ENCODE measurements at regions not wholly inside any gene's neighbourhood (a gene's known extent, or its start where the extent isn't known, plus 50 kb on each side); places are given as distances from the start of the nearest gene placed in this dataset.

DNA sequence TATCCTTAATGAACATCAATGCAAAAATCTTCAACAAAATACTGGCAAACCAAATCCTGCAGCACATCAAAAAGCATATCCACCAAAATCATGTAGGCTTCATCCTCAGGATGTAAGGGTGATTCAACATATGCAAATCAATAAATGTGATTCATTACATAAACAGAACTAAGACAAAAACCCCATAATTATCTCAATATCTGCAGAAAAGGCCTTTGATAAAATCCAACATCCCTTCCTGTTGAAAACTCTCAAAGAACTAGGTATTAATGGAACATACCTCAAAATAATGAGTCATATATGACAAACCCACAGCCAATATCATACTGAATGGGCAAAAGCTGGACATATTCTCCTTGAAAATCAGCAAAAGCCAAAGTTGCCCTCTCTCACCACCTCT lies 54.6 kb upstream of the DEPDC1 start:
- no peak for DNase-seq (ENCODE audit: low read depth)

DNA sequence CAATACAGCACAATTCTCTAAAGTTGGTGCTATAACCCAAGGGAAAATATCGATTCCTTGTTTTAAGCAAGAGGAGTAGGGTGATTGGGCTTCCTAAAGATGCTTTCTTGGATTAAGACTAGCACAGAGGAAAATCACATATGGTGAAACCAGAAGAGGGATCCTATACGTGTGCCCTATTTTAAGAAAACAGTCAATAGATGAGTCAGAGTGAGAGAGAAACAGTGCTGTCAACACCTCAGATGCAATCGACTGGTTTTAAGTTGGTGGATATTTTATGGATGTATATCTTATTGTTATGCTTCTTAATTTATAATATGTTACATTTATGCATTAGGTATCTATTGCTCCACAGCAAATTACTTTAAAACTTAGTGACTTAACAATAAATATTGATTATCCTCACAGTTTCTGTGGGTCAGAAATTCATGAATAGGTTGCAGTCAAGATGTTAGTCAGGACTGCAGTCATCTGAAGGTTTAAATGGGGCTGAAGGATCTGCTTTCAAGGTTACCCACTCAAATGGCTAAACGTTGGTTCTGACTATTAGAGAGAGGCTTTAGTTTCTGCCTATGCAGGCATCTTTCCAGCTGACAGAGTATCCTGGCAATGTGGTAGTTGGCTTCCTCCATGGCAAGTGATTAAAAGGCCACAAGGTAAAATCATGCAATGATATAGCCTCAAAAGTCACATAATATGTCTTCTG lies 61.6 kb upstream of the DEPDC1 start:
- no peak for DNase-seq (ENCODE audit: low read depth)

DNA sequence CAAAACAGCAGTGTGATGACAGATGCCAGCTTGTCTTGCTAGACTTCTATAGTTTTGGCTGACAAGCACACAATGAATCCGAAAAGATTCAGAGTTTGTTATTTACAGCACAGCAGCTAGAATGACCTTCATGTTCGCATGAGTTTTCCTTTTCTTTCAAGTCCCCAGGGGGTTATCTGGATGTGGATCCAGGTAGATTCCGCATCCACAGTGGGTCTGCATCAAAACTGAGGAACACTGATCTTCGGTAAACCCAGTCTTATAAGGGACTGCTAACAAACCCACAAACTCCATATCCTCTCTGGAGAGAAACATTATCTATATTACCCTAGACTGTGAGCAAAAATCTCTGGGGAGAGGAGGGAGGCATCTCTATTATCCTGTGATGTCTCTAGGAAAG lies 69.0 kb upstream of the DEPDC1 start:
- no peak for DNase-seq (ENCODE audit: low read depth)

DNA sequence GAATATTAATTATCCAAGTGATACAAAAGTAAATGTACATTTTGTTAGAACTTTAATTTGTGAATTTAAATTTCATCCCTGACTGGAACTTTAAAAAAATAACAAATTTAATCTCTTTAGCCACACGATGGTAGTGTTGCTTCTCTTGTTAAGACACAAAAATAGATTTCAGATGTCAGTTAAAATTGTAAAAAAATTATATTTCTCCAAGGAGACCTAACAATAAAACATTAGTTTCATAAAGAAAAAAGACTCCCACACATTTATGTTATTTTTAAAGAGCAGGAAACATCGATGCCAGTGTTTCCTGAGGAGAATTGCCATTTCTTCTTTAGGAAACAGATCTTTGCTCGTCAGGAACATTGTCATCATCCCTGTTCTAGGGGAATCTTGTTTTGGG lies 74.0 kb upstream of the DEPDC1 start:
- no peak for DNase-seq (ENCODE audit: low read depth)

DNA sequence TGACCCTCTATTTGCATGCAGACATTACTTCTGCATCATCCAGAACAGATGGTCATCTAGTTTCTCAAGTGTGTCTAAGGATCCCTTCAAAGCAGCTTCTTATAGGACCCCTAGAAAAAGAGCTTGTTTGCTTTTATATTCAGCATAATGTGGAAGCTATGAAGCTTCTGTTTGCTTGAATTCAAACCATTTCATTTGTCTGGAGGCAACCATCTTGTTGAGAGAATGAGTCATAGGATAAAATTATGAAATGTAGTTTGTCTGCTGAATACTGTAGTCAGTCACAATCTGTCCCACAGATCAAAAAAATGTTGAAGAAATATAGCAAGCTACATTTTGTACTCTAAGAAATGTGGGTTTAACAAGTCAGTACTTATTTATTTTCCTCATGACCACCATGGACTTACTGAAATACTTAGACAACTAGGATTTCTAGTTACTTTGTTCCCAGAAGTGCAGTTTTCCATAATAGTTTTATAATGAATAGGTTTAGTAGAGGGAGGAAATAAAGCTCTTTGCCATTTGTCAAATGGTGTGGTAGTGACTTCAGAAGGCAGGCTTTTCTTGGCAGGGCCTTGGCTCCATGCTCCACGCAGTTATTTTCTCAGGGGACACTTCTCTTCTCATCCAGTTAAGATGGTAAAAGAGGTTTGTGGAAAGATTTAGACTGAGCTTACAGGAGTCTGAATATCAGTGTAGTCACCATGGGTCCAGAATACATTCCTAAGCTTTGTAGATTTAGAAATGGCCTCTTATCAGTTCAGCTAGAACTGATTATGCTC lies 74.8 kb upstream of the DEPDC1 start:
- no peak for DNase-seq (ENCODE audit: low read depth)

DNA sequence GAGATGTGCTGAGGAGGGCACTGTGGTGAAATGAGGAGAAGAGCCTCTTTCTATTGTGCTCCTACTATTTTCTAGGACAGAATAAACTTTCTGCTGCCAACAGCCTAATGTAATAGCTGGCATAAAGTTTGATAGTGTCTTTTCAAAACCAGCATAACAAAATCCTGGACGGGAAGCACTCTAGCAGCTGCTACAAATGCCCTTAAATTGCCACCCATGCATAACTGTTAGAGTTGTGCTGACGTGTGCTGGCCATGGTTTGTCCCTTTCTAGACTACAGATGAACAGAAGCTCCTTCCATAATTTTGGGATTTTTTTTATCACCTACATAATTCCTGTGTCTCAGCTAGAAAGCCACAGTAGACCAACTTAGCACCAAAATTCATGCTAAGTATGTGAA lies 88.5 kb upstream of the DEPDC1 start:
- DNase-seq (ENCODE audit: low read depth), result no peak

DNA sequence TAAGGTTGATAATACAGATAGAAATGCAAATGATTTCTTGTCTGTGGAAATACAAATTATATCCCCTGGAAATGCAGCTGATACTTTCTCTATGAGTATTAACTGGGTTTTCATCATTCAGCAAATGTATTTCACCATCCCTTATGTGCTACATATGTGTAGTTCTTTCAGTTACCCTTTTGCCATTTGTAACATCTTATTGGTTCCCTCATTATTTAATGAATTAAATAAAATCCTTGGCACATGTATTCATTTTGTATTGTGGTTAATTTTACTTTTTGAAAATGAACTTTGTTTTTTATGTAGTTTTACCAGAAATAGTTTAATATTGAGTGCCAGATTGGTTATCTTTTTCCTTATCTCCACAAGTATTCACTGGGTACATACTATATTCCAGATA lies 89.9 kb upstream of the DEPDC1 start:
- DNase-seq (ENCODE audit: low read depth), result no peak

DNA sequence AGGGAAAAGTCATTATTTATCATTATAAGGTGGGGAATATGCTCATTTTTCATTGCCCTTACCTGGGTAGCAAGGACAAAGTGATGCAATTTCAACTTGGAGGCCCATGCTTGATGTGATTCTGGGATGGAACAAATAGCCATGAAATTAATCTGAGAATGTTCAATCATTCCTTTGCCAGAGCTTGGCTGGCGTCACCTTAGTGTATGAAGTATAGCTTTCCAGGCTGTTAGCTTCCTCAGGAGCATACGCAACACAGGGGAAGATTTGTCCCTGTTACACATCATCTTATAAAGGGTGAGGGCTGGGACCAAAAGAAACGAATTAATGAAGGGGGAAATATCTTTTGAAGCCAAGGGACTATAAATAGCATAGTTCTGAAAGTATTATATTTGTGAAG lies 91.4 kb upstream of the DEPDC1 start:
- DNase-seq (ENCODE audit: low read depth), result no peak

DNA sequence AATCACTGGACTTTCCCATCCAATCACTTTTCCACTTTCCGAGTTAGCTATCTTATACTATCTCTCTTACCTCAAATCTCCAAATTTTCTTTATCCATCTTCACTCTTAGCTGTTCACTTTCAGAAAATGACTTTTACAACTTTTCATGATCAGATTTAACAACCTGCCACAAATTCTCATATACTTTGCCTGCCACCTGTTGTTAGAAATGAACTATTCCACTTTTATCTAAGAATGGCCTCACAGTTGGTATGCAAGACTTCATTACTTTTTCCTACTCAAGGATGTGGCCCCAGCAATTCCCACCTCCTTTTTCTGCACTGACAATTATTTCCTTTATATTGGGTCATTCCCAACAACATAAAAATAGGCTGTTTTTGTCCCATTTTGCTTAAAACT lies 93.6 kb upstream of the DEPDC1 start:
- DNase-seq (ENCODE audit: low read depth), result no peak

DNA sequence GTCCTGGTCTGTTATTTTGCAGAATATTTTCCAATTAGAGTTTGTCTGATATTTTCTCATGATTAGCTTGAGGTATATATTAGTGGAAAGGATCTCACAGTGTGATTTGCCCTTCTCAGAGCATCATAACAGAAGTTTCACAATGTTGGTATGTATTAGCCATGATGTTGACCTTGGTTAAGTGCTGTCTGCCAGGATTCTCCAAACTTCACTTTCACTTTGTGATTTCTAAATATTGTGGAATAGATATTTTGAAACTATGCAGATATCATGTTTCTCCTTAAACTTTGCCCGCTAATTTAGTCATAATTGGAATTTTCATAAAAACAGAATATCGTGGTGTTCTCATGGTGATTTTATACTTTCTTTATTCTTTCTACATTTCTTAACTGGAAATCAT lies 98.0 kb upstream of the DEPDC1 start:
- no peak for DNase-seq (ENCODE audit: low read depth)

DNA sequence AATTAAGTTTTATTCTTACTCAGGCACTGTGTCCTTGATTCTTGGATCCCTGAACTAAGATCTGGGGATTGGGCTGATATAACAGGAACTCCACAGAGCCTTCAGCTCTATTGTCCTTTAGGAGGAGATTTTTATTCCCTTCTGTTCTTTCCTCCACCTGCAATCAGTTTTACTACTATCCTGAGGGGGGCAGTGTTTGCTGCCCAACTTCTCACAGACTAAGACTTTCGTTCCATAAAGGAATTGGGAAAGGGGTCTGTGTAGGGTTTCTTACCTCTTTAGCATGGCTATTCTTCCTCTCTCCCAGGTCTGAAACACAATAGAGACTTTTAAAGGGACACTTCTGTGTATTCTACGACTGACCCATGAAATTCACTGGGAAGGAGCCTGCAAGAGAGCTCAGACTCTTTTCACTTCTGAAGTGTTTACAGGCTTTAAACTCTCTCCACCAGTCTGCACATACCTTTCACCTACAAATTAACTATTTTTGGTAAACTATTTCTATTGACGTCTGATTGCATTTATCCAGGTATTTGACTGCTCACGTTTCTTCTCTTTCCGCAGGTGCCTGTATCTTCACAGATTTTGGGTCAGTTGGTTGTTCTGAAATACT lies 103.3 kb upstream of the DEPDC1 start:
- peak; percentile 7 for DNase-seq (ENCODE audit: low read depth)

DNA sequence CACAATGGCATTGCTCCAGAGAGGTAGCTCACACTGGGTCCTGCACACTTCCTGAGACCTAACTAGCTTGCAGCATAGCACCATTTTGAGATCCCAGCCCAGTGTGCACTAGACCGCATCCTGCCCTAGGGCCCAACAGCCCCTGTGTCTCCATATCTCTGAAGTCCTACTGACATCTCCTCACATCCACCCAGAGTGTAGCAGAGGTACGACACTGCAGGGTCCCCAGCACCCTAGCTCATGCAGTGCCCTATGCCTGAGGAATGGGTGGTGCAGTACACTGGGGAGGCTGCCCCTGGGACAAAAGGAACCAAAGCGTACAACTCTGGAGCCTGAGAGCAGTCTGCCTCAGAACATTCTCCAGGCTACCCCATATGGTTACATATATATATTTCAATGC lies 111.4 kb upstream of the DEPDC1 start:
- DNase-seq (ENCODE audit: low read depth), result no peak

DNA sequence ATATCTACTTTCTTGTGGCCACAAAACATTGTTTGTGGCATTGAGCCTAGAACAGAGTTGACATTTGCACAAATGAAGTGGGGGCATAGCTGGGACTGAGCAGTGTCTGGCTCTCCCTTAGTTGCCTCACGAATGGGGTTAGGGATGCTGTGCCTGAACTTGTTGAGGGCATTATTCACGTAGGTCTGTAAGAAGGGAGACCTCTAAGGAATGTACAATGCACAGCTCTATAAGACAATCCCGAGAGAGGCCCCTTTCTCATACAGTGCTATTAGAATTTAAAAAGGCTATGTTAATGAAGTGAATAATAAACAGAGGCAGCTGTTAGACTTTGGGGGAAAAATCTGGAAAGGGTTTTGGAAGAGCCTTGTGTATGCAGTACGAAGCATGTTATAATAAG lies 118.4 kb upstream of the DEPDC1 start:
- DNase-seq (ENCODE audit: low read depth), result no peak

DNA sequence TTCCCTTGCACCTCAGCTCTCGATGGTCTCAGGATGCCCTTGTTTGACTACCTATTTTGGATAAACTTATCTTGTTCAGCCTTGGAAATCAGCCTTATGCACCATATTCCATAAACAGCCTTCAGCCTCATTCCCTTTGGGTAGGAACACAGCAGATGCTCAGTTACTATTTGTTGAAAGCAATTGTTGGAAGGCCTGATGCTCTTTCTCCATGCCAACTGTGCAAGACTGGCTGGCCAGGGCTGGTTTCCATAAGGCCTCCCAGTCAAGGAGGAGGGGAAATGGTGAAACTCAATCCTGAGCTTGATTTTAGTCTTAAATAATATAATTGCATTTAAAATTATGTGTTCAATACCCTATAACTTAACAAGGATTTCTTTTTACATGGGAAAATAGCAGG lies 121.1 kb upstream of the DEPDC1 start:
- no peak for DNase-seq (ENCODE audit: low read depth)

DNA sequence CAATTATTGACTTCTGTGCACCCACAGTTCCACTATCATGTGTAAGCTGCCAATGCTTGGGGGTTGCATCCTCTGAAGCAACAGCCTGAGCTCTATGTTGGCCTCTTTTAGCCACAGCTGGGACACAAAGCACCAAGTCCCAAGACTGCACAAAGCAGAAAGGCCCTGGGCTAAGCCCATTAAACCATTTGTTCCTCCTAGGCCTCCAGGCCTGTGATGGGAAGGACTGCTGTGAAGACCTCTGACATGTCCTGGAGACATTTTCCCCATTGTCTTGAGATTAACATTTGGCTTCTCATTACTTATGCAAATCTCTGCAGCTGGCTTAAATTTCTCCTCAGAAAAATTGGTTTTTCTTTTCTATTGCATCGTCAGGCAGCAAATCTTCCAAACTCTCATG lies 123.7 kb upstream of the DEPDC1 start:
- DNase-seq (ENCODE audit: low read depth), result no peak

DNA sequence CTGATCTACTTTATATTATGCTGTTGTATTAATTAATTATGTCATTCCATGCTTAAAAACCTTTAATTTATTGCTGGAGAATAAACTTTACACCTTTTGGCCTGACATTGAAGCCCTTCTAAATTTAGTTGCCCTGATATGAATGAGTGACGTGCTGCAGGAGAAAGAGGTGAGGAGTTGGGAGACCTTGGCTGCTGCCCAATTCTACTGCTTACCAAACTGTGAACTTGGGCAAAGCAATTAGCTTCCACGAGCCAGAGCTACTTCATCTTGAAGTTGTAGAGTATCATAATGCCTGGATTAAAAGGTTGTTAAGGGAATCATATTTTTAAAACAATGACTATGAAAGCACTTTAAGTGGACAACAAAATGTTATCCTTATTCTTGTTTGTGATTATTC lies 126.8 kb upstream of the DEPDC1 start:
- no peak for DNase-seq (ENCODE audit: low read depth)

DNA sequence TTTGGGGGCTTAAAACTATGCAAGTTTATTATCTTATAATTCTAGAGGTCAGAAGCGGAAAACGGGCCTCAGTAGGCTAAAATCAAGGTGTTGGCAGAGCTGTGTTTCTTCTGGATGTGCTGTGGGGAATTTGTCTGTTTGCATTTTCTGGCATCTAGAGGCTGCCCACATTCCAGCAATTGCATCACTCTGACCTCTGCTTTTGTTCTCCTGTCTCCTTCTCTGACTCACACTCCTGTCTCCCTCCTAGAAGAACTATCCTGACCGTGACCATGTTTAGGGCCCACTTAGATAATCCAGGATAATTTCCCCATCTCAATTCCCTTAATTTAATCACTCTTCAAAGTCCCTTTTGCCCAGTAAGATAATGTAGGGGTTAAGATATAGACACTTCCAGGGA lies 127.4 kb upstream of the DEPDC1 start:
- peak; percentile 2 for DNase-seq (ENCODE audit: low read depth)

DNA sequence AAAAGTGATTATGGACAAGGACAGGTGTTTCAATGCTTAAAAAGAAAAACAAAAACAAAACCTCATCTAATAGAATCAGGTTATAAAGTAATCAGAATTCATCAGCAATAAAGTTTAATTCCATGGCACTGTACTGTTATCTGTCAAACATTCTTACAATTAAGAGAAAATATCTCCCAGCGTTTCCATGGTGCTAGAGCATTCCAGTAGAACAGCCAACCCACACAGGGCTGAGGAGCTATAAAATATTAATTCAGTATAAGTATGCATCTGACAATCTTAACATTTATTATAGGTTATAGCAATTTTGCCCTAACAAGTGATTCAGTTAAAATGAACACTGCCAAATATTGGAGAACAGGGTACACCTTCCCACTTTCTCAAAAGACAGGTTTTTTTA lies 128.7 kb upstream of the DEPDC1 start:
- DNase-seq (ENCODE audit: low read depth), result no peak

DNA sequence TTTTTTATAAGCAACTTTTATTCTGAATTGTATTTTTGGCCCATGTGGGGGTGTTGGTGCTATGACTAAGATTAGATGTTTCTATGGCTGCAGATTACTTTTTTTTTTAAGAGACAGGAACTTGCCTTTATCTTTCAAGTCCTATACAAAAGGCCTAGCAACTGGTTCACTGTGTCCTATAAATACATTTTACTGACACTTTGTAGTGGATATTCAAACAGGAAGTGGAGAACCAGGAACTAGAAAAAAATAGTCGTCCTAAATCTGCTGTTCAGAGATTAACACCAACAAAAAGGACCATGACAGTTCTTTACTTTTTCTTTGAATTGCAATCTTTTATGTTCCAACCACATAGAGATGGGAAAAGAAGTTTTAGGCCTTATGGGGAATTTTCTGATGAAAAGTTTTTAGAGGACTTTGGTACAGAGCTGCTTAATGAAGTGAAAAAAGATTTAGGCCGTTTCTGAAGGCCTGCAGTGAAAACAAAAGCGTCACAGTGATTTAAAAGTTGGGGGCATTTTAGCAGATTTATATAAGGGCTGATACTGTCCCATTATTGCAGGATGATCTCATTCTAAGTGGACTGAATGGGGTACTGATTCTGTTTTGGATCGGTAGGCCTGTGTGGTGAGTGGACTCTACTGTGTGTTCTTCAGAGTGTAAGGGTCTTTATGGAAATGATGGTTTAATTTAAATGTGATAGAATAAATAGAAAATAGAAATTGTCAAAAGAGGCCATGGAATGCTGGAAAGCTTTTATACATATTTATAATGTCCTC lies 136.4 kb upstream of the DEPDC1 start:
- no peak for DNase-seq (ENCODE audit: low read depth)

DNA sequence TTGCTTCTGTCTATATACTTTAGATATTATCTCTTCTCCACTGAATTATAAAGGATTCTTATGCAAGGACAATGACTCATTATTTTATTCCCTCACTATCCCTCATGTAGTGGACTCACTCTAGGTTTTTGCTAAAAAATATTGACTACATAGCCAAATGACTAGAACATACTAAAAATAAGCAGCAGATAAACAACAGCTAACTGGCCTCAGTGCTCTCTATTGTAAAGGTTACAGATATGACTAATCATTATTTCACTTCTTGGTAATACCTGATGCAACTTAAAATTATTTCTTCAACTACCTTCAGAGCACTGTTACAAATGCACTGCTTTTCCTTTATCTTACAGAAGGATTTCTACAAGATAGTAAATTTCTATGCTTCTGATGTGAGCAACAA lies 147.6 kb upstream of the DEPDC1 start:
- DNase-seq (ENCODE audit: low read depth), result no peak

DNA sequence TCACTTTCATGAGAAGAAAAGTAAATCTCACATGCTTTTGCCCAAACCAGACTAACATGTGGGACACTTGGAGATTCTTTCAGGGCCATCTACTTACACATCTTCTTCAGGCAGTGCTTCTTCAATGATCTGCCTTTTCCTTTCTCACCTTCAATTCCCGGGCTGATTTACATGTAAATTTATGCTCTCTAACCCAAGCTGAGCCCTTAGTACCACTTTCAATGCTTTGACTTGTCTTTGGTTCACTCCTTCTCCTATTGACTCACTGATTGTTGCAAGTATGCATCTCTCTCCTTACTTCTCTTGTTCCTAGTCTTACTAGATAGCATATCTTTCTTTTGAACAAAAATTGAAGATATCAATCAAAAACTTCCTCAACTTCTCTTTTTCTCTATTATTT lies 154.2 kb upstream of the DEPDC1 start:
- DNase-seq (ENCODE audit: low read depth), result no peak

DNA sequence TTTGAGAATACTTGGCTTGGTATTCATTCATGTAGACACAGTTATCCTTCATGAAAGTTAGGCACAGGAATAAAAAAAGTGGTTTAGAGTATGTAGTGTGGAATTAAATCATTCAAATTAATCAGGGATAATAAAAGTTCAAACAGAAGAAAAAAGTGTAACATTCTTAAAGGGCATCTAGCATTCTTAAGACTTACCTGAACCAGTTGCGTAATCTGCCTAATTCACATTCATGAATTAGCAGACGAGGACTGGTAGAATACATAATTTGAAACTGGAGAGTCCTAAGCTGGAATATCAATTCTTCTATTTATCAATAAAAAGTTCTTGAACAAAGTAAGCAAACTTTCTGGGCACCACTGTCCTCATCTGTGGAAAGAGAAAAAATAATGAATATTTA lies 157.0 kb upstream of the DEPDC1 start:
- no peak for DNase-seq (ENCODE audit: low read depth)

DNA sequence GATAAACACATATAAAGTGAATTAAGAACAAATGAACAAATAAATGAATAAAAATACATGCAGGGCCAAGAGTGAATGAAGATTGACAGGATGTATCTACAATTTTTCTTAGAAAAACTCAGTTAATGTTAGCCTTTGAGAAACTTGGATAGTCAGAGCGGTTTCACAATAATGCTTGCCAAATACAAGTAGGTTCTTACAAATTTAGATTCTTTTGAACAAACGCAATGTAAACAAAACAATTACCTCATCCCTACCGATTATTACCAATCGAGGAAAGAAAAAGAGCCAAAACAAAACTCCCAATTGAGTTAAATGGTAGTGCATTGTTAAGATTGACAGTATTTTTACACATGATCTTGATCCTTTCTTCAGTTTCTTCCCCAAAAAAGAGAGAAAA lies 176.9 kb upstream of the DEPDC1 start:
- no peak for DNase-seq (ENCODE audit: low read depth)
